H1 (cell line): ENCODE measurements at regions not wholly inside any gene's neighbourhood (a gene's known extent, or its start where the extent isn't known, plus 50 kb on each side); places are given as distances from the start of the nearest gene placed in this dataset.

ENCODE experiments used
- CTCF ChIA-PET: fragments of 300-600 bp; sonication (Branson Sonifier 250); formaldehyde crosslinking; loops from one replicate; lab custom pipeline; 2021; ENCODE audit not compliant: partially characterized antibody; lab: Charles Lee
- POLR2A ChIA-PET: fragments of 300-600 bp; sonication (Branson Sonifier 250); formaldehyde crosslinking; loops from one replicate; lab custom pipeline; 2021; ENCODE audit warnings: inconsistent platforms; ENCODE audit not compliant: partially characterized antibody; lab: Charles Lee
- DNase-seq, 2 experiments: peaks; one replicate each; pipeline versions ENCODE4 v3.0.0 to v3.0.0-alpha.2; 2010 to 2022; ENCODE audit warnings: low spot score in 2 of 2, low read depth in 1 of 2, mixed read lengths in 1 of 2
- FAIRE-seq: peaks from 2 replicates; lab custom pipeline; 2011; peaks lifted over from hg19 to GRCh38; lab: Jason Lieb, UNC
- H2AFZ ChIP-seq: 2 replicates; pipeline ENCODE4 v1.8.1; 2012; ENCODE audit warnings: low read length, inconsistent platforms
- H2AK5ac ChIP-seq: 2 replicates; pipeline ENCODE4 v1.6.1; 2013; ENCODE audit warnings: low read depth, low read length
- H2BK120ac ChIP-seq: replicated peaks from 2 replicates; pipeline ENCODE3; 2013; ENCODE audit warnings: low read depth, low read length, inconsistent platforms
- H2BK12ac ChIP-seq: 2 replicates; pipeline ENCODE4 v1.6.1; 2013; ENCODE audit warnings: low read depth, low read length
- H2BK15ac ChIP-seq: 2 replicates; pipeline ENCODE4 v1.6.1; 2013; ENCODE audit warnings: low read length
- H2BK20ac ChIP-seq: 2 replicates; pipeline ENCODE4 v1.6.1; 2013; ENCODE audit warnings: low read length
- H2BK5ac ChIP-seq: 2 replicates; pipeline ENCODE4 v1.6.1; 2013; ENCODE audit warnings: low read depth, low read length
- H3K14ac ChIP-seq: 2 replicates; pipeline ENCODE4 v1.6.1; 2013; ENCODE audit warnings: inconsistent platforms; ENCODE audit not compliant: insufficient read length
- H3K18ac ChIP-seq: 2 replicates; pipeline ENCODE4 v1.6.1; 2013; ENCODE audit warnings: low read length; ENCODE audit errors: extremely low read depth
- H3K23ac ChIP-seq: 2 replicates; pipeline ENCODE4 v1.6.1; 2013; ENCODE audit warnings: inconsistent platforms; ENCODE audit not compliant: insufficient read length
- H3K23me2 ChIP-seq: 2 replicates; pipeline ENCODE4 v1.6.1; 2013; ENCODE audit warnings: low read depth, low read length
- H3K27ac ChIP-seq: 2 replicates; pipeline ENCODE4 v1.6.1; 2011; ENCODE audit warnings: low read depth, low read length, inconsistent platforms
- H3K27me3 ChIP-seq, 4 experiments: replicated peaks in 1 of 4; 1 replicate in 1 of 4; 2 replicates in 3 of 4; pipeline versions ENCODE4 v1.6.1 to v1.8.1; 2011 to 2013; ENCODE audit warnings: low read length in 3 of 4, mild to moderate bottlenecking in 3 of 4, inconsistent platforms in 2 of 4, mixed read lengths in 2 of 4, moderate library complexity in 1 of 4; ENCODE audit not compliant: control insufficient read depth in 3 of 4, insufficient read depth in 3 of 4; ENCODE audit errors: extremely low read depth in 1 of 4
- H3K36me3 ChIP-seq, 4 experiments: 2 replicates each; pipeline versions ENCODE4 v1.6.1 to v1.8.1; 2011 to 2013; ENCODE audit warnings: mild to moderate bottlenecking in 4 of 4, low read length in 3 of 4, moderate library complexity in 2 of 4, control low read depth in 1 of 4, inconsistent platforms in 1 of 4; ENCODE audit not compliant: insufficient read depth in 4 of 4, control insufficient read depth in 2 of 4
- H3K4ac ChIP-seq: replicated peaks from 2 replicates; pipeline ENCODE3; 2013; ENCODE audit warnings: low read length, low read depth, mixed read lengths, inconsistent platforms; ENCODE audit not compliant: insufficient read length
- H3K4me1 ChIP-seq, 4 experiments: replicated peaks in 1 of 4; 1 replicate in 1 of 4; 2 replicates in 3 of 4; pipeline versions ENCODE4 v1.6.1 to v1.8.1; 2011 to 2013; ENCODE audit warnings: low read length in 3 of 4, inconsistent platforms in 2 of 4, mixed read lengths in 1 of 4; ENCODE audit not compliant: insufficient read depth in 4 of 4, control insufficient read depth in 3 of 4
- H3K4me2 ChIP-seq, 2 experiments: 2 replicates each; pipeline versions ENCODE4 v1.6.1 to v1.8.1; 2011 to 2013; ENCODE audit warnings: low read depth in 2 of 2, low read length in 2 of 2, control low read depth in 1 of 2, inconsistent platforms in 1 of 2, mild to moderate bottlenecking in 1 of 2; ENCODE audit not compliant: insufficient read depth in 1 of 2
- H3K4me3 ChIP-seq, 4 experiments: fragments of 200-600, 300-600 bp in 1 of 4; sonication (generic), shearing (Covaris generic), sonication (Bioruptor Twin) in 1 of 4; 2 replicates each; pipeline versions ENCODE4 v1.5.1 to v1.8.1; 2011 to 2016; ENCODE audit warnings: low read length in 4 of 4, low read depth in 3 of 4, control low read depth in 2 of 4, inconsistent platforms in 2 of 4, mild to moderate bottlenecking in 2 of 4, mixed read lengths in 1 of 4, moderate library complexity in 1 of 4; ENCODE audit not compliant: insufficient read depth in 2 of 4; ENCODE audit errors: extremely low read depth in 1 of 4
- H3K56ac ChIP-seq: replicated peaks from 2 replicates; pipeline ENCODE3; 2013; ENCODE audit warnings: low read depth, mild to moderate bottlenecking, mixed read lengths, low read length, inconsistent platforms; ENCODE audit not compliant: insufficient read length
- H3K79me1 ChIP-seq: 2 replicates; pipeline ENCODE4 v1.6.1; 2013; ENCODE audit warnings: low read depth, low read length, control low read depth
- H3K79me2 ChIP-seq, 2 experiments: 2 replicates each; pipeline versions ENCODE4 v1.6.1 to v1.8.1; 2012 to 2013; ENCODE audit warnings: low read length in 2 of 2, mild to moderate bottlenecking in 2 of 2, inconsistent platforms in 1 of 2; ENCODE audit not compliant: insufficient read depth in 2 of 2, control insufficient read depth in 1 of 2
- H3K9ac ChIP-seq, 4 experiments: replicated peaks in 1 of 4; 1 replicate in 1 of 4; 2 replicates in 3 of 4; pipeline versions ENCODE4 v1.6.1 to v1.8.1; 2011 to 2013; ENCODE audit warnings: low read depth in 3 of 4, low read length in 3 of 4, control low read depth in 2 of 4, mild to moderate bottlenecking in 2 of 4, moderate library complexity in 2 of 4, inconsistent platforms in 1 of 4; ENCODE audit errors: extremely low read depth in 1 of 4
- H3K9me3 ChIP-seq, 2 experiments: 2 replicates each; pipeline versions ENCODE4 v1.6.1 to v1.8.1; 2012 to 2013; ENCODE audit warnings: mild to moderate bottlenecking in 2 of 2, moderate library complexity in 2 of 2, control low read depth in 1 of 2, inconsistent platforms in 1 of 2, low read depth in 1 of 2, low read length in 1 of 2, mixed read lengths in 1 of 2; ENCODE audit not compliant: insufficient read depth in 2 of 2
- H4K20me1 ChIP-seq, 2 experiments: replicated peaks in 1 of 2; 2 replicates each; pipeline versions ENCODE3 to v1.8.1; 2011 to 2013; ENCODE audit warnings: inconsistent platforms in 2 of 2, low read length in 2 of 2, mild to moderate bottlenecking in 1 of 2; ENCODE audit not compliant: insufficient read depth in 2 of 2, control insufficient read depth in 1 of 2
- H4K5ac ChIP-seq: 2 replicates; pipeline ENCODE4 v1.6.1; 2013; ENCODE audit warnings: low read length, low read depth, mixed read lengths, inconsistent platforms; ENCODE audit not compliant: insufficient read length
- H4K8ac ChIP-seq: 2 replicates; pipeline ENCODE4 v1.8.0; 2013; ENCODE audit warnings: mild to moderate bottlenecking, moderate library complexity, low read length, inconsistent platforms; ENCODE audit not compliant: insufficient read depth; ENCODE audit errors: extremely low read depth
- H4K91ac ChIP-seq: replicated peaks from 2 replicates; pipeline ENCODE3; 2013; ENCODE audit warnings: low read length, mixed read lengths, inconsistent platforms; ENCODE audit not compliant: insufficient read length
- CTCF ChIP-seq, 3 experiments: IDR thresholded peaks; 1 replicate in 2 of 3; 2 replicates in 1 of 3; pipeline versions ENCODE4 v1.5.1 to v1.6.1; 2011; ENCODE audit warnings: low read length in 3 of 3, mild to moderate bottlenecking in 3 of 3, inconsistent platforms in 2 of 3, low read depth in 1 of 3, moderate library complexity in 1 of 3; ENCODE audit not compliant: insufficient read depth in 1 of 3; ENCODE audit errors: control extremely low read depth in 1 of 3
- RAD21 ChIP-seq, 2 experiments: IDR thresholded peaks in 1 of 2; conservative IDR thresholded peaks in 1 of 2; 2 replicates each; pipeline ENCODE4 v1.6.1; 2011; ENCODE audit warnings: low read depth in 2 of 2, low read length in 2 of 2, improper control_type of control experiment in 1 of 2, inconsistent platforms in 1 of 2, mild to moderate bottlenecking in 1 of 2, moderate library complexity in 1 of 2
- SUZ12 ChIP-seq: fragments of 200-600 bp; sonication (generic); IDR thresholded peaks from 2 replicates; pipeline ENCODE4 v1.6.1; 2012; ENCODE audit warnings: mild to moderate bottlenecking, inconsistent platforms, low read length, moderate library complexity, mixed read lengths
- WGBS, 2 experiments: shearing (Covaris generic) in 1 of 2; methylation state at CpG; one replicate each; pipeline versions ENCODE4 v1.1.6 to v1.1.7; 2013 to 2015; ENCODE audit warnings: low lambda C conversion rate in 2 of 2, mixed read lengths in 2 of 2, inconsistent platforms in 1 of 2, low coverage in 1 of 2, missing lambda C conversion rate in 1 of 2; ENCODE audit not compliant: insufficient replicate concordance in 2 of 2, insufficient coverage in 1 of 2, insufficient read length in 1 of 2; ENCODE audit errors: extremely low coverage in 1 of 2, missing lambda C conversion rate in 1 of 2; 5-methylcytosine and 5-hydroxymethylcytosine counted together

- ChIA-PET POLR2A (no interaction called here), CTCF (interaction anchor here (0.7 to 2.3 kb wide), 8 partner anchors 8 to 121 kb away, joined by 3 to 6 read pairs (median 4); no protein-coding TSS in a partner anchor)
- Histone ChIP-seq H2BK120ac (no peak overlapping the region), H3K23me2 (no peaks in the 10 kb centered on the region), H3K23ac (no peak overlapping the region), H3K79me1 (no peaks in the 10 kb centered on the region), H4K20me1 (no peaks in the 10 kb centered on the region), H3K27ac (no peak overlapping the region), H3K9me3 (no peaks in the 10 kb centered on the region), H2BK15ac (no peak overlapping the region), H4K91ac (no peak overlapping the region), H3K14ac (no peak overlapping the region), H4K5ac (no peak overlapping the region), H2AFZ (no peak overlapping the region), H3K27me3 (no peaks in the 10 kb centered on the region), H2AK5ac (no peak overlapping the region), H3K4me3 (no peak overlapping the region), H2BK12ac (no peak overlapping the region), H3K79me2 (no peaks in the 10 kb centered on the region), H3K4me1 (no peaks in the 10 kb centered on the region), H3K56ac (no peak overlapping the region), H3K4ac (no peak overlapping the region), H3K36me3 (no peaks in the 10 kb centered on the region; a peak in 1 of 8 replicates), H4K8ac (no peak overlapping the region), H3K4me2 (no peak overlapping the region), H2BK5ac (no peak overlapping the region), H3K18ac (no peak overlapping the region), H2BK20ac (no peak overlapping the region), H3K9ac (no peak overlapping the region)
- TF ChIP-seq CTCF (IDR thresholded peaks at IDR 0.05; ENCODE audit: control extremely low read depth in 1 of 3, insufficient read depth in 1 of 3, low read depth in 1 of 3, low read length in 3 of 3), result peak in 2 of 3 experiments; percentile 23 to 41; a peak in 2 of 4 replicates
- peak; percentile 37 to 66; a peak in 3 of 4 replicates for TF ChIP-seq RAD21 (IDR thresholded peaks at IDR 0.05 in 1 of 2, conservative IDR thresholded peaks at IDR 0.05 in 1 of 2; ENCODE audit: low read depth in 2 of 2, low read length in 2 of 2)
- no peak for TF ChIP-seq SUZ12
- DNase-seq (no peak), FAIRE-seq (no peak)
- 90% methylated on average over 3 of the region's 4 CpGs; no CpG with 5 or more reads in 1 of the 2 experiments for WGBS, 2 experiments
Observed at GRCh38 chr4:42234817-42235216, 82.4 kb upstream of the BEND4 start.
